SU-DHL-6 (cell line): ENCODE measurements at regions not wholly inside any gene's neighbourhood (a gene's known extent, or its start where the extent isn't known, plus 50 kb on each side); places are given as distances from the start of the nearest gene placed in this dataset.

ENCODE experiments used
- H2AFZ ChIP-seq: fragments of 200-600 bp; sonication (generic); 2 replicates; pipeline ENCODE4 v1.6.1; 2014; ENCODE audit warnings: low read depth, mild to moderate bottlenecking, moderate library complexity, mixed read lengths, antibody characterized with exemption, low read length; ENCODE audit not compliant: severe bottlenecking
- H3F3A ChIP-seq: fragments of 200-600 bp; shearing (Covaris generic); 2 replicates; pipeline ENCODE4 v1.6.0; 2016; ENCODE audit warnings: antibody characterized with exemption, mild to moderate bottlenecking; ENCODE audit not compliant: insufficient read depth
- H3K27ac ChIP-seq: fragments of 200-600 bp; sonication (generic); 2 replicates; pipeline ENCODE4 v1.5.1; 2016; ENCODE audit warnings: low read depth, mild to moderate bottlenecking, low read length, moderate library complexity, mixed read lengths
- H3K27me3 ChIP-seq: fragments of 200-600 bp; sonication (generic), shearing (Covaris generic); 2 replicates; pipeline ENCODE4 v1.6.0; 2014; ENCODE audit warnings: mild to moderate bottlenecking, low read length
- H3K36me3 ChIP-seq: fragments of 200-600 bp; sonication (generic); 2 replicates; pipeline ENCODE4 v1.6.1; 2014; ENCODE audit warnings: mild to moderate bottlenecking, low read length, mixed read lengths
- H3K4me2 ChIP-seq: fragments of 300-600, 200-600 bp; shearing (Covaris generic), sonication (generic); 2 replicates; pipeline ENCODE4 v1.6.0; 2014; ENCODE audit warnings: low read length, low read depth, mild to moderate bottlenecking; ENCODE audit not compliant: poor library complexity, severe bottlenecking
- H3K4me3 ChIP-seq: fragments of 200-600 bp; sonication (generic); 2 replicates; pipeline ENCODE4 v1.5.1; 2014; ENCODE audit warnings: antibody characterized with exemption, low read length, mild to moderate bottlenecking, mixed read lengths; ENCODE audit not compliant: insufficient read depth, poor library complexity, severe bottlenecking
- H3K79me2 ChIP-seq: fragments of 200-600 bp; sonication (generic); 2 replicates; pipeline ENCODE4 v1.6.1; 2014; ENCODE audit warnings: mild to moderate bottlenecking, low read length, moderate library complexity; ENCODE audit not compliant: insufficient read depth
- H3K9ac ChIP-seq: fragments of 200-600 bp; sonication (generic); 2 replicates; pipeline ENCODE4 v1.7.0; 2014; ENCODE audit warnings: mild to moderate bottlenecking, low read length
- H3K9me2 ChIP-seq: fragments of 200-600 bp; sonication (generic); replicated peaks from 2 replicates; pipeline ENCODE4 v1.6.1; 2014; ENCODE audit warnings: low read length; ENCODE audit not compliant: insufficient read depth
- H3K9me3 ChIP-seq: fragments of 200-600 bp; sonication (generic); 2 replicates; pipeline ENCODE4 v1.6.1; 2014; ENCODE audit warnings: low read length, mixed read lengths; ENCODE audit not compliant: insufficient read depth
- H4K20me1 ChIP-seq: fragments of 200-600 bp; sonication (generic); 2 replicates; pipeline ENCODE4 v1.6.1; 2014; ENCODE audit warnings: low read depth, mild to moderate bottlenecking, antibody characterized with exemption, low read length, moderate library complexity, mixed read lengths
- CTCF ChIP-seq: fragments of 200-600 bp; sonication (generic); IDR thresholded peaks from one replicate; pipeline ENCODE4 v1.5.1; 2017; ENCODE audit warnings: antibody characterized with exemption, mild to moderate bottlenecking, low read length, moderate library complexity; ENCODE audit not compliant: insufficient read depth, poor library complexity, severe bottlenecking
- EZH2phosphoT487 ChIP-seq: fragments of 200-600 bp; sonication (generic), shearing (Covaris generic); conservative IDR thresholded peaks from 2 replicates; pipeline ENCODE4 v1.6.1; 2018; ENCODE audit warnings: mild to moderate bottlenecking, antibody characterized with exemption, low read length, moderate library complexity, mixed read lengths

- no peak for TF ChIP-seq EZH2phosphoT487
- no peak for TF ChIP-seq CTCF
- Histone ChIP-seq H3K9me3 (no peaks in the 10 kb centered on the region), H3K79me2 (no peaks in the 10 kb centered on the region), H4K20me1 (no peaks in the 10 kb centered on the region), H3K4me2 (no peak overlapping the region), H3K36me3 (no peaks in the 10 kb centered on the region), H3F3A (no peaks in the 10 kb centered on the region), H3K9me2 (no peaks in the 10 kb centered on the region), H3K4me3 (no peak overlapping the region), H3K27ac (no peak overlapping the region), H3K27me3 (no peaks in the 10 kb centered on the region), H2AFZ (no peak overlapping the region), H3K9ac (no peak overlapping the region)
These were observed 110.3 kb downstream of the TUBA3C start for GRCh38 chr13:19071161-19071936.

DNA sequence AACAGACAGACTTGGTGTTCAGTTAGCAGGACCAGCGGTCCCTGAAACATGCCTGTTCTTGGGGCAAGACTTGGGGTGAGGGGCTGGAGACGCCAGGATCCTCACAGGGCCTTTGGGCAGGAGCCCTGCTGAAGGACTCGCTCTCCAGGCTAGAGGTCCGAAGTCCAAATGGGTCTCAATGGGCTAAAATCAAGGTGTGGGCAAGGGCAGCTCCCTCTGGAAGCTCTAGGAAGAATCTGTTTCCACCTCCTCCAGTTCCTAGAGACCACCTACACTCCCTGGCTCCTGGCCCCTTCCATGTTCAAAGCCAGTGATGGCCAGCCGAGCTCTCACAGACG lies 111.3 kb downstream of the TUBA3C start:
- no peaks in the 10 kb centered on the region for H3K27me3 ChIP-seq

DNA sequence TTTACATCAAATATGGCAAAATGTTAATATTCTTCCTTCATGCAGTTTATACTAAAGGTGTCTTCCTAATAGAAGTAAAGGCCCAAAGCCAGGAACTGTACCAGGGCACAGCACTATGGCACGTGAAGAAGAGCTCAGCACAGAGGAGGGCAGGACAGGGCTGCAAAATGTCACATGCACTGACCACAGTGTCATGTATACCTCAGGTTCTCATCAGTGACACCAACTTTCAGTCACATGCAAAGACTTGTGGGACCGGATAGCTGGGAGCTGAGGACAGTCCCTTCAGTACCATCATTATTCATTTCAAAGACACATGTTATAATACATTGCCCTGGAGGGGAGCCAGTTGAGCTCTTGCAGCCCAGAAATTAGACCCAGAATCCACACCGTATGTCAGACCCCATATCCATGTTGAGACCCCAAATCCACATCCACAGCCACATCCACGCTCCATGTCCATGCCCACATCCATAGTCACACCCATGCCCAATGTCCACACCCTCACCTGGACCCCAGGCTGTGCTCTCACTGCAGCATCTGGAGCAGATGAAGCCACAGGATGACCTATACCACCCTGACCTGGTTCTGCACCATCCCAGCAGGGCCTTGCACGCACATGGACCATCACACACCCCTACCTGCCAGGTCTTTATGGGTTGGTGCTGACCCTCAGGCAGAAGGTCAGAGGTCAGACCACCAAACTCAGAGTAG lies 111.8 kb downstream of the TUBA3C start:
- H3K79me2 ChIP-seq = no peaks in the 10 kb centered on the region
- H3K4me3 ChIP-seq = no peak overlapping the region
- no peak overlapping the region for H3K27ac ChIP-seq
- H3K27me3 ChIP-seq = no peaks in the 10 kb centered on the region
- H3F3A ChIP-seq = no peaks in the 10 kb centered on the region
- H3K9me3 ChIP-seq = no peaks in the 10 kb centered on the region
- H3K4me2 ChIP-seq = no peak overlapping the region
- no peaks in the 10 kb centered on the region for H3K36me3 ChIP-seq
- TF ChIP-seq EZH2phosphoT487 = no peak
- no peaks in the 10 kb centered on the region for H3K9me2 ChIP-seq
- no peak overlapping the region for H3K9ac ChIP-seq
- H4K20me1 ChIP-seq = no peaks in the 10 kb centered on the region
- no peak overlapping the region for H2AFZ ChIP-seq

More for the DNA sequence above, 111.3 kb downstream of the TUBA3C start:
- TF ChIP-seq EZH2phosphoT487 (no peak), CTCF (no peak)
- Histone ChIP-seq H3K4me3 (no peak overlapping the region), H3K9me3 (no peaks in the 10 kb centered on the region), H4K20me1 (no peaks in the 10 kb centered on the region), H3K9me2 (no peaks in the 10 kb centered on the region), H3F3A (no peaks in the 10 kb centered on the region), H3K9ac (no peak overlapping the region), H2AFZ (no peak overlapping the region), H3K27ac (no peak overlapping the region), H3K36me3 (no peaks in the 10 kb centered on the region), H3K4me2 (no peak overlapping the region), H3K79me2 (no peaks in the 10 kb centered on the region)

GRCh38 chr13:19068691-19069090 lies 112.9 kb downstream of the TUBA3C start:
- TF ChIP-seq CTCF = no peak
- no peak for TF ChIP-seq EZH2phosphoT487
- Histone ChIP-seq H3K4me2 (no peak overlapping the region), H3K79me2 (no peaks in the 10 kb centered on the region), H3F3A (no peaks in the 10 kb centered on the region), H3K9ac (no peak overlapping the region), H3K9me2 (no peaks in the 10 kb centered on the region), H3K4me3 (no peak overlapping the region), H3K36me3 (no peaks in the 10 kb centered on the region), H4K20me1 (no peaks in the 10 kb centered on the region), H3K27ac (no peak overlapping the region), H3K27me3 (no peaks in the 10 kb centered on the region), H3K9me3 (no peaks in the 10 kb centered on the region), H2AFZ (no peak overlapping the region)
